Dermis microvascular lymphatic vessel endothelial cell (primary cell): ENCODE measurements at regions not wholly inside any gene's neighbourhood (a gene's known extent, or its start where the extent isn't known, plus 50 kb on each side); places are given as distances from the start of the nearest gene placed in this dataset.
A peak's percentile ranks its signal among the peaks of the same experiment; 100 is the strongest.

Experiments
- DNase-seq, 2 donors: peaks; one replicate each; pipeline versions ENCODE4 v3.0.0 to v3.0.0-alpha.2; 2010; ENCODE audit warnings: low read depth in 2 of 2

DNA sequence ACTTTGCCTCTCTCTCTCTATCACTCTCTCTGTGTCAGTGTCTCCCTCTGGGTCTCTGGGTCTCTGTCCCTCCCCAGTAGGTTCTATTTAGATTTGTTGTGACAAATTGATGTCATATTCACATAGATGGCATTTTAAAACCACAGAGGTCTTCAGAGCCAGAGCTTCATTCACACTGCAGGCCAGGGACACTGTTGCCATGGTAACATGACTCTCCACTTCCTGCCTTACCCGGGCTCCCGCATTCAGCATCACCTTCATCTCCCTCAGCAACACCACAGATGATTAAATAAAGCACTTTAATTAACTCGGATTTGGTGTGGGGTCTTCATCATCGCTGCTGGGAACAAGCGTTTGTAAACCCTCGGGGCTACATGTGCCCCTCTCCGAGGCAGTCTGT, 132.6 kb downstream of the ETS2 start:
- DNase-seq: peak in 1 of 2 donors; percentile 9

- DNase-seq: no peak
Observed at GRCh38 chr21:38937844-38938243, 132.1 kb downstream of the ETS2 start.

DNA sequence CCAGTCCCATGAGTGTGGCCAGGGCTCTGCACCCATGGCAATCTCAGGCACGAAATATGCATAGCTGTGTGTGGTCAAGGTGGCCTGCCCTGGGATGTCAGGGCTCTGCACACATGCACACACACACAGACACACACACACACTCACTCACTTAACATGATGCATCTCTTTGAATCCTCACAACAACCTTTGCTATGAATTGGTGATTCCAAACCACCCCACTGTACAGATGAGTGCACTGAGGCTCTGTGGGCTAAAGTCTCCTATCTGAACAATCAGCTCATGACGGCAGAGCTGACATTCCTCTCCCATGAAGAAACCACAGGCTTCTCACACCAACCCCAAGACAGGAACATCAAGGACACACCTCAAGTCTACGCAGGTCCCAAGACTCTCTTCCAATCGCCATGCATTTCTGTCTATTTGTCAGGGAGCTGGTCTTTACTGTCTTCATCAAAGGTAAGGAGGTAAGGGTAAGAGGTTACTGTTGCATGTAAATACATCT, 131.6 kb downstream of the ETS2 start:
- no peak for DNase-seq

GRCh38 chr21:38936240-38936639, 130.5 kb downstream of the ETS2 start:
- no peak for DNase-seq

- DNase-seq: no peak
Observed at GRCh38 chr21:38933731-38934130, 128.0 kb downstream of the ETS2 start.

GRCh38 chr21:38931291-38931690, 125.6 kb downstream of the ETS2 start:
- no peak for DNase-seq

GRCh38 chr21:38930853-38931252, 125.1 kb downstream of the ETS2 start:
- DNase-seq: no peak

- DNase-seq: no peak
Observed at GRCh38 chr21:38930066-38930465, 124.3 kb downstream of the ETS2 start.

GRCh38 chr21:38929652-38930051, 123.9 kb downstream of the ETS2 start:
- no peak for DNase-seq

- DNase-seq: no peak
Observed at GRCh38 chr21:38929142-38929541, 123.4 kb downstream of the ETS2 start.

GRCh38 chr21:38927776-38928175, 122.0 kb downstream of the ETS2 start:
- DNase-seq: no peak

- peak; percentile 14 to 24 for DNase-seq
Observed at GRCh38 chr21:38925923-38926322, 120.2 kb downstream of the ETS2 start.

- no peak for DNase-seq
Observed at GRCh38 chr21:38925478-38925877, 119.7 kb downstream of the ETS2 start.

- no peak for DNase-seq
Observed at GRCh38 chr21:38924954-38925353, 119.2 kb downstream of the ETS2 start.

DNA sequence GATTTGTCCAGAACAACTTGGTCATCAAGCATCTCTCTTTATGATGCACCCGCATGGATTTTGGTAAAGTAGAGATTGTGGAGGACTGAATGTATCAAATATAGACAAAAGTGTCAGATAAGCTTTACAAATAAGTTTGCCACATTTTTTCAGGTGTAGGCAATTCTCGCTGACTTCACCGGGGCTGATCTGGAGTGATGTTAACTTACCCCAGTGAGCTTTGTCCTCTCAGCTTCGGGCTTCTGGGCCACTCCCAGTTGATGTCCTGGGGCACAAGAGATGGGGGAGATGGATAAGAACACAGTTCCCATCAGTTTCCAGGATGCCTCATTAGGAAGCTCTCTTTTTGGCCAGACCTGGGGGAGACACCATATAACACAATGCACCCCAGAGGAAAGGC, 117.7 kb downstream of the ETS2 start:
- no peak for DNase-seq

DNA sequence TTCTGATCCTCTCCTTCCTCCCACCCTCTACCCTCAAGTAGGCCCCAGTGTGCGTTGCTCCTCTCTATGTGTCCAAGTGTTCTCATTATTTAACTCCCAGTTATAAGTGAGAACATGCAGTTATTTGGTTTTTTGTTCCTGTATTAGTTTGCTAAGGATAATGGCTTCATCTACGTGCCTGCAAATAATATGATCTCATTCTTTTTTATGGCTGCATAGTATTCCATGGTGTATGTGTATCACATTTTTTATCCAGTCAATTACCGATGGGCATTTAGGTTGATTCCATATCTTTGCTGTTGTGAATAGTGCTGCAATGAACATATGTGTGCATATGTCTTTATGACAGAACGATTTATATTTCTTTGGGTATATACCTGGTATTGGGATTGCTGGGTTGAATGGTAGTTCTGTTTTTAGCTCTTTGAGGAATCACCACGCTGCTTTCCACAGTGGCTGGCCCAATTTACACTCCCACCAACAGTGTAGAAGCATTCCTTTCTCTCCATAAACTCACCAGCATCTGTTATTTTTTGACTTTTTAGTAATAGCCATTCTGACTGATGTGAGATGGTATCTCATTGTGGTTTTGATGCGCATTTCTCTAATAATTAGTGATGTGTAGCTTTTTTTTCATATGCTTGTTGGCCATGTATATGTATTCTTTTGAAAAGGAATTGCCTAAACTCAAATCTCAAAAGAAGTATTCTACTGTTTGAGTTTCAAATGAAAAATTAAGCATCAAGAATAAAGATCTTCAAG, 116.9 kb downstream of the ETS2 start:
- no peak for DNase-seq

DNA sequence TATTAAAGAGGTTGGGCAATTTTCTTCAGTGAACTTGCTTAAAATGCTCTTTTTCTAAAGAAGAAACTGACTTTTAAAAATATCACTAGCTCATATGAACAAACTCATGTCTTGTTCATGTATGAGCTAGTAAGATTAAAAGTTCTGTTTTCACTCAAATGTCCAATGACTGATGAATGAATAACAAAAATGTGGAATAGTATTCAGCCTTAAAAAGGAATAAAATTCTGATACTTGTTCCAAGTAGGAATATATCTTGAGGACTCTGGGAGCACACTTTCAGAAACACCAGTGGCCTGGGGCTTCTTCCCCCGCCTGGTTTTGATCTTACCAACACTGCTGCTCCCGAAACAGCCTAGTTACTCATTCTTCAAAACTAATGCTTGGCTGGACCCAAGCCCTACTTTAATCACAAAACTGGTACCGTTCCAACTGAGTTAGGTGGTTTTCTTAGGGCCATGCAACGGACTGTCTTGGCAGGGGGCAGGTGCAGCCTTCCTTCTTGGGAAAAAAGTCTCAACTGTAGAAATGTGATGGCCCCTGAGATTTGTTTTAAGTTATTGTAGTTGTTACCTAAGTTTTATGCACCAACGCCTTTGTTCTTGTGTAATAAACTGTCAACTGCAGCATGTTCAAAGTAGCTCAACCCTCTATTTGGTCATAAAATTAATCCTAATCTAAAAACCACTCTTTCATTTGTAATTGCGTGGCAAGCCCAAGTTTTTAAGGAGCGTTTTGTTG, 116.0 kb downstream of the ETS2 start:
- DNase-seq: no peak

DNA sequence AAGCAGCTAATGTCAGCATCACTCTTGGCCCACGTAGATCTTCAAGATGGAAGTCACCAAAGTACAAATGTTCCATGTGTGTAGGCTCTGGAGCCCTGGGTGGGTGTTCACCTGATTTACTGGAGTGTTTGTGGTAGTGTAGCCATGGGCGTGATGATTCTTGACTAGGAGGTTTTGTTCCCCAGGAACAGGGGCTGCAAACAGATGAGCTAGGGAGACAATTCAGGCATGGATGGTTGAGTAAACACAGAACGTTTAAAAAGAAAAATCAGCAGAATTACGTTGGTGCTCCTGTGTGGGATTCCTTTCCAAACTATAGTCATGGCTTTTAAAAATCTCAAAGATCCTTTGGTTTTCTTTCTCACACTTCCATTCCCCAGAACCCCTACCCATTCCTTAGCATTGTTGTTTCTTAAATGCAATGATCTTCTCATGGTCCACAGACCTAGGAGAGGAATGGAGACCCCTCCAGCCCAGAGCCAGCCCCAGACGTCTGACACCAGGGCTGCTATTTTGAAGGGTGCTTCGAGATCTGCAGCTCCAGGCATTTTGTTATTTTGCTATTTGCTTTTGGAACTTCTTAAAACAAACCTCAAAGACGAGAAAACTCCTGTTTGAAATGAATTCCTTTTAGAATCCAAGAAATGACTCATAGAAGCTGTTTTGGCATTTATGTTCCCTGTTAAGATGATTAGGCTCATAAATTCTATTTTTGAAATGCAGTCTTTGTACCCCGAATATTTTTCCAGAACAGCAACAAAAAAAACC, 115.1 kb downstream of the ETS2 start:
- no peak for DNase-seq

DNA sequence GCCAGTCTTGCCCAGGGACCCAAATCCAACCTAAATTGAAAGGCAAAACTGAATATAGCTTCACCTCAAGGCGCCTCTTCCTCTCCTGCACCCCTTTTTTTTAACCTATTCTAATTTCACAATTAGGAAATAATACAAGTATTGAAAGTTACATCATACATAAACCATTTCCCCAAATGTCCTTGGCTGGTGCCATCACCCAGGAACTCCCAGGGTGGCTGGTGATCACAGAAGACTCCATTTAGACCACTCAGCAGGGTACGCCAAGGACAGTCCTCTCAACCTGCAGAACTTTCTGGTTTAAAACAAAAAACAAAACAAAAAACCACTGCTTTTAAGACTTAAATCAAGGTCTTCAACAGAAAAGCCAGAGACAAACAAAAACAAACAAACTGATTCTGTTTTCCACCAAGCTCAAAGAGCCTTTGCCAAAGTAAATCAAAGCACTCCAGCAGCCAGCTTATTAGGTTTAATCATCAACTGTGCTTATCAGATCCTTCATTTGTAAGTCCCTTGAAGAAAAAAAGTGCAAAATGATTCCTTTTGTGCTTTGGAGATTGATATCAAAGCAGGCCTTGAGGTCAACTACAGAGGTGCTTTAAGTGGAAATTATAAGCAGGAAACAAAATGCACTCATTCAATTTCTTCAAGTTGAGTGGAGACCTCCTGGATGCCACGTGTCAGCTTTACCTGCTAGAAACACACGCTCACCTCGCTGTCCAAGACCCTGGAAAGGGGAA, 113.0 kb downstream of the ETS2 start:
- DNase-seq: no peak

GRCh38 chr21:38917043-38917774, 111.5 kb downstream of the ETS2 start:
- DNase-seq: no peak
